ENCODE measurements at regions not wholly inside any gene's neighbourhood (a gene's known extent, or its start where the extent isn't known, plus 50 kb on each side); places are given as distances from the start of the nearest gene placed in this dataset.

GRCh38 chr21:36576441-36576840 is 96.5 kb upstream of the CLDN14 start:
- FAIRE-seq (no peak), DNase-seq (no peak), ATAC-seq (no peak)
- Histone ChIP-seq H3K4me3 (no peak overlapping the region), H3K9me3 (no peaks in the 10 kb centered on the region), H3K27ac (no peak overlapping the region), H3K27me3 (peaks cover 0 to 3% (median 0%) of the 10 kb centered on the region in 4 donors), H3K4me1 (no peaks in the 10 kb centered on the region), H3K36me3 (no peaks in the 10 kb centered on the region)
- whole genome bisulfite sequencing, 2 donors: 80 to 86% methylated on average over 9 of the region's 9 CpGs
- intact Hi-C loops (cut with DNase I): no loop called here
- no peak for TF ChIP-seq CTCF (IDR thresholded peaks at IDR 0.05)

- Histone ChIP-seq H3K27me3 (peaks cover 0 to 5% (median 0%) of the 10 kb centered on the region in 4 donors), H3K27ac (no peak overlapping the region), H3K9me3 (no peaks in the 10 kb centered on the region), H3K4me1 (no peaks in the 10 kb centered on the region), H3K4me3 (no peak overlapping the region), H3K36me3 (no peaks in the 10 kb centered on the region)
- ATAC-seq: no peak
- intact Hi-C loops (cut with DNase I): no loop called here
- FAIRE-seq: no peak
- WGBS, 2 donors: 57 to 65% methylated on average over 1 of the region's 1 CpG
- TF ChIP-seq CTCF (IDR thresholded peaks at IDR 0.05): no peak
- DNase-seq: no peak
Observed at GRCh38 chr21:36579898-36580297, 100.0 kb upstream of the CLDN14 start.

- Histone ChIP-seq H3K4me1 (no peaks in the 10 kb centered on the region), H3K27ac (no peak overlapping the region), H3K9me3 (no peaks in the 10 kb centered on the region), H3K27me3 (peaks cover 0 to 5% (median 0%) of the 10 kb centered on the region in 4 donors), H3K4me3 (no peak overlapping the region), H3K36me3 (no peaks in the 10 kb centered on the region)
- TF ChIP-seq CTCF (IDR thresholded peaks at IDR 0.05): no peak
- DNase-seq: no peak
- no peak for ATAC-seq
- intact Hi-C loops (cut with DNase I): no loop called here
- WGBS, 2 donors: 64 to 71% methylated on average over 6 of the region's 6 CpGs
- no peak for FAIRE-seq
Observed at GRCh38 chr21:36582271-36582670, 102.3 kb upstream of the CLDN14 start.

GRCh38 chr21:36583591-36583990 is 103.7 kb upstream of the CLDN14 start:
- no peak for TF ChIP-seq CTCF (IDR thresholded peaks at IDR 0.05)
- peaks cover 0 to 5% (median 0%) of the 10 kb centered on the region in 4 donors for H3K27me3 ChIP-seq
- no peak for DNase-seq
- no peak overlapping the region for H3K4me3 ChIP-seq
- H3K4me1 ChIP-seq: no peaks in the 10 kb centered on the region
- no peak for ATAC-seq
- no peaks in the 10 kb centered on the region for H3K9me3 ChIP-seq
- H3K27ac ChIP-seq: no peak overlapping the region
- no peak for FAIRE-seq
- intact Hi-C loops (cut with DNase I): no loop called here
- H3K36me3 ChIP-seq: no peaks in the 10 kb centered on the region
- 30 to 43% methylated on average over 3 to 5 of the region's 5 CpGs for WGBS, 2 donors

- no peak for TF ChIP-seq CTCF (IDR thresholded peaks at IDR 0.05)
- no peak overlapping the region for H3K27ac ChIP-seq
- H3K27me3 ChIP-seq: peaks cover 0 to 5% (median 0%) of the 10 kb centered on the region in 4 donors
- H3K9me3 ChIP-seq: no peaks in the 10 kb centered on the region
- DNase-seq: no peak
- ATAC-seq: no peak
- no peak for FAIRE-seq
- WGBS, 2 donors: 78 to 87% methylated on average over 6 of the region's 6 CpGs
- no peaks in the 10 kb centered on the region for H3K36me3 ChIP-seq
- no peak overlapping the region for H3K4me3 ChIP-seq
- H3K4me1 ChIP-seq: no peaks in the 10 kb centered on the region
- intact Hi-C loops (cut with DNase I): no loop called here
Observed at GRCh38 chr21:36584980-36585940, 105.3 kb upstream of the CLDN14 start.
